ENCODE measurements at regions not wholly inside any gene's neighbourhood (a gene's known extent, or its start where the extent isn't known, plus 50 kb on each side); places are given as distances from the start of the nearest gene placed in this dataset.

DNA sequence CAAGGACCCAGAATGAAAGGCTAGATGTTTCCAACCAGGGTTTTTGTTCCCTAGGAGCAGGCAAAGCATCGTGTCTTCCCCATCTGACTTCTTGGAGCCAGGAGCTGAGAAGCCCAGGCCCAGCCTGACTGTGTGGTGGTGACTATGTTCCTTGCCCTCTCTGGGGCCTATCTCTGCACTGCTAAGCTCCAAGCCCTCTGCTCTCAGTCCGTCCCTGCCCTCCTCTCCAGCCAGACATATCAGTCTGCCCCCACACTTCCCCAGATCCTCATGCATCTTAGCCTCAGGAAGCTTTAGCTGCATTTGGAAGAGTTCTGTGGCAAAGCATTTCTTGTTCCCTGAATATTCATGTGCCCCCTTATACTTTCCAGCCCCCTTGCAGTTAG is 196.6 kb downstream of the CYP26B1 start:
- no peak for DNase-seq

DNA sequence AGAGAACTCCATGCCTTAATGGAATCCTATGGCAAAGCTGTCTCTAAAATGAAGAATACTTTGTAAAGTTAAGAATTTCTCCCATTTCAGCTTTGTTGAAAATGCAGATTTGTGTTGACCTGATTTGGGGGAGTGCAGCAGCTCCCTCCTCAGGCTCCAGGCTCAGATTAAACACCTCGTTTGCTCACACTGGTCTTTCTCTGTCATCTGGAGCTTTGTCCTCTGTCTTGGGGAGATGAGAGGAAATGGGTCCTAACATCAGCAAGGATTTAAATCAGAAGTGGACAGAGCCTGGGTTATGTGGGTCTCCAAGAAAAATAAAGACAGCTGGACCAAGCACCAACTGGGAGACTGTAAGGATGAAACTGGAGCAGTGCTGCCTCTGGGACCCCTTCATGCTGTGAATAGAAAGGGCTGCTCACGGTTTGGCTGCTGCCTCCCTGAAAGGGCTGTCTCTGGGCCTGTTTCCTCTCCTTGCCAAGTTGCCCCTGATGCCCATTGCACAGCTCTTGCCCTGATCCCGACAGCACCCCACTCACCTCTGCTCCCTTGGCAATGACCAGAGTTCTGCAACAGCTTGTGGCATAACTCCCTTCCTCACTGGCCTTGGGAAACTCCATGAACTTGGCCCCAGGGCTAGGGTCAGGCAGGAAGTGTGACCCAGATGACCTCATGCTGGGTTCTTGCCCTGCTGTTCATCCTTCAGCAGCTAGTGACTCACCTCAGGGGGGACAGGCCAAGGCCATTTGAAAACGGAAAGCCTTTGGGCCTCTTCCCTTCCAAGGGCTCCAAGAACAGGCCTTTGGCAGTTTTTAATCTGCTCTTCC is 197.2 kb downstream of the CYP26B1 start:
- no peak for DNase-seq

DNA sequence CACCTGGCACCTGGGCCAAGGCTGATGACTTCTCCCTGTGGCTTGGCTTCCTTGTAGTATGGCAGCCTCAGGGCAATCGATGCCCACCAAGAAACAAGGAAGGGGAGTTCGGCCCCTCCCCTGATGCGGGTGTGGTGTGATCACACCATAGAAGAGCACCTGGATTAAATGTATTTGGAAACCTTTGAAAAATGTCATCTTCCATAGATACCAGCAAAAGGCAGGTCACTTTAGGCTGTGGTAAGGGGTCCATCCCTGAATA is 198.2 kb downstream of the CYP26B1 start:
- no peak for DNase-seq

DNA sequence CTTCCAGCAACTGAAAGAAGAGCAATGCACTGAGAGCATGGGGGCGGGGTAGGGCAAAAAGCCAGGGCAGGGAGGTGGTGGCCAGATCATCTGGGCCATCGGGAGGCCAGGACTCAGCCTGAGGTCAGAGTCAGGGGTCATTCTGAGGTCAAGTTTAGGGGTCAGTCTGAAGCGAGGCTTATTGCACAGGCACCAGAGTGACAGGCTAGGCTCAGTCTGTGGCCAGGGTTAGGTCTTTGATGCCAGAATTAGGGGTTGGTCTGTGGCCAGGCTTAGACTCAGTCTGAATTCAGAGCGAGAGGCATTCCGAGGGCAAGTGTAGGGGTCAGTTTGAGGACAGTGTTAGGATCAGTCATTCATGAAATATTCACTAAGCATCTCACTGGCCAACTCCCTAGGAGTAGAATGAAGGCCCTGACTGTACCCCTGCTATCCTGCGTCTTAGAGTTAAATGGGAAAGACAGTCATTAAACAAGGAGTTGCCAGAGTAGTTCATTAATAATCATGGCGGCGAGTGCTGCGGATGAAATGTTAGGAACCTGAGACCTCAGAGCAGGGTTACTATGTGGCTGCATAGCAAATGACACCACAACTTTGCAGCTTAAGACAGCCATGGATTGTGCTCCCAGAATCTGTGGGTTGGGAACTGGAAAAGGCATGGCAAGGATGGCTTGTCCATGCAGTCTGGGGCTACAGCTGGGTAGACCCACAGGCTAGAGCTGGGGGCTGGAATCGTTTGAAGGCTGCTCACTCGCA is 198.7 kb downstream of the CYP26B1 start:
- DNase-seq, result no peak

DNA sequence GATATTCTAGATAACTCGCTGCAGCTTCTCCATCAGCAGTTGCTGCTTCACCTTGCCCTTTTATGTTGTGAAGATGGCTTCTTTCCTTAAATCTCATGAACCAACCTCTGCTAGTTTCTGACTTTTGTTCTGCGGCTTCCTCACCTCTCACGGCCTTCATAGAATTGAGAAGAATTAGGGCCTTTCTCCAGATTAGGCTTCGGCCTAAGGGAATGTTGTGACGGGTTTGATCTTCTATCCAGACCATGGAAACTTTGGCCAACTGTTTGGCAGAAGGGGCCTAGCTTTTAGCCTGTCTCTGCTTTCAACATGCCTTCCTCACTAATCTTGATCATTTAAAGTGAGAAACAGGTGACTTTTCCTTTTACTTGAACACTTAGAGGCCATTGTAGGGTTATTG is 199.9 kb downstream of the CYP26B1 start:
- DNase-seq, result no peak

DNA sequence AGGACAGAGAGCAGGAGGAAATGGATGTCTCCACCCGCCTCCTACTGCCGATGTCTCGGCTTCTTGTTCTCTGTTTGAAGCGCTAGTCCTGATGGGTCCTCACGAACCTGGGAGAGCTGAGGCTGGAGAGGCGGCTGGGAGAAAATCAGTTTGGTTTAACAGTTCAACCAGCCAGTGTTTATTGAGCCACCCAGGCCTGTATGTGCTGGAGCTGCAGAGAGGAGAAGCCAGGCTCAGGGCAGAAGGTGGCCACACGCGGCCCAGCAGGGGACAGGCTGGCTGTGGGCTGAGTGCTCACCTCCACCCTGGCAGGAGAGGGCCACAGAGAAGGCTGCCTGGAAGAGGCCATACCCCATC is 202.1 kb downstream of the CYP26B1 start:
- DNase-seq, result no peak

DNA sequence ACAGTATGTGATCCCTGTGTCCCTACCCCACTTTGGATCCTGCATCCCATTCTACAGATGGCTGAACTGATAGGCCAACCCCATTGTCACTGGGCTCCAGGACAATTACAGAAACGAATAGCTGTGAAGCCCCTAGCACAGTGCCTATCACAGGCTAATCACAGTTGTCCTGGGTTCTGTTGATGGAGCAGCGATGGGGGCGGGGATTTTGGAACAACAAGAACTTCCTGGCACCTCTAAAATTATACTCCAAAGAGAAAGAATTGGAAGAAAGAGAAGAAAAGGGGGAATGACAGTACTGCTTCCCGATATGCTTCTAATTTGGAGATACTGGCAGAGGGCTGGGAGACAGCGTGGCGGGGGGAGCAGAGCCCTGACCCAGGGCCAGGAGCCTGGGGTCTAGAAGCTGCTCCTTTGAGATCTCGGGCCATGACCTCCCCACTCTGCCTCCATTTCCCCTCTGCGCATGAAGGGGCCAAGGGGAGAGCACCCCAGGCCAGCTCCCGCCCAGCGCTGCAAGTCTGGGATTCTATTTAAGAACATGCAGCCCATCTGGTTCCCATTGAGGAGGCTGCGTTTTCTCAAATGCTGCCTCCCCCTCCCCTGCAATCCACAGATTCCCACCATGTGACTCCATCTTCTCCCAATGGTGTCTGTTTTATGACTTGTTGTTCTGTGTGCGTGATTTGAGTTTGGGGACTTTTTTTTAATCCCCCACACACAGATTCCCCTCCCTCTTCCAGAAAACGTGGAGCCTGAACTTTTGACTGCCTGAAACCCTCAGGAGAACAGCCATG is 202.7 kb downstream of the CYP26B1 start:
- no peak for DNase-seq

DNA sequence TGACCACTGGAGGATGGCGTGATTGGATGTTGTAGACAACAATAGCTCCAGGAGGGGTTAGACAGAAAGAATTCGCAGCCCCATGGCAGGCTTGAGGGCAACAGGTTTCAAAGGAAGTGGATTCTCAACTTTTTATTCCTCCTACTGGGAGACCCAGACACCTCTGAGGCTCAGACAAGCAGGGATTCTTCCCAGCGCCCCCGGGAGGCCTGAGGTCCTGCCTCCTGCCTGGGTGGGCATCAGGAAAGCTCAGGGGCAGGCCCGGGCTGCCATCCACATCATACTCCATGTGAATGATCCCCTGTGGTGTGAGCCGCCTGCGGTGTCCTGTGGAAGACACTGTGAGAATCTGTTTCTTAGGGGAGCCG is 203.5 kb downstream of the CYP26B1 start:
- DNase-seq, result no peak

DNA sequence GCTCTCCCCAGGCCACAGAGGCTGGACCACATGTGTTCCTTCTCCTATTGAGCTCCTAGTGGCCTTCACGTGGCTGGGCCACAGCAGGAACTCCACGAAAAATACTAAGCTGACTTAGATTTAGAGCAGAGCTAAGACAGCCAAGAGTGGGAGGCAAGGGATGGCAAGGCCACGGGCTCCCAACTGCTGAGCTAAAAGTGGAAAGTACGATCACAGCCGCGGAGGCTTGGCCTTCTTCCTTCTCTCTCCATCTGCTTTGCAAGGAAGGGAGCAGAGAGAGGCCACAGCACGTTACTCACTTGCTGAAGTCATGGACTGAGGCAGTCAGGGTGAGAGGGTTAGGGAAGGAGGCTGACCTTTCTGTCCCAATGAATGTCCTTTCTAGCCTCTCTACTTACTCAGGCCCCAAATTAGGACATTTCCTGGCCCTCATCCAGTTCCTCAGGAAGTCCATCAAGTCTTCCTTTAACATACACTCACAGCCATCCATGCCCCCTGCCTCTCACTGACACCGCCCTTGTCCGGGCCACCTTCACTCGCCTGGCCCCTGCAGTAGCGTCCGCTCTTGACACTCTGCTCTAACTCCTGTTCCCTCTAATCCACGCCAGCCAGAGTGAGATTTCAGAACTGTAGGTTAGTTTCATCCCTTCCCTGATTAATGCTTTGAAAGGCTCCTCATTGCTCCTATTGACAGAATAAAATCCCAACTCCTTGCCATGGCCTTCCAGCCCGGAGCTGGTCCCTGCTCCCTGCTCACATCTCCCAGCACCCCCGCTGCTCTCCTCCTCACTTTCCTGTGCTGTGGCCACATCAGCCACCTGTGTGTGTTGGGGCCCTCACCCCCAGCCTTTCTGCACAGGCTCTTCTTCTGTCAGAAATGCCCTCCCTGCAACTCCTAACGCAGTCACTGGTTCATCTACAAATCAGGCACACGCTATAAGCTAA is 204.2 kb downstream of the CYP26B1 start:
- DNase-seq, result no peak

DNA sequence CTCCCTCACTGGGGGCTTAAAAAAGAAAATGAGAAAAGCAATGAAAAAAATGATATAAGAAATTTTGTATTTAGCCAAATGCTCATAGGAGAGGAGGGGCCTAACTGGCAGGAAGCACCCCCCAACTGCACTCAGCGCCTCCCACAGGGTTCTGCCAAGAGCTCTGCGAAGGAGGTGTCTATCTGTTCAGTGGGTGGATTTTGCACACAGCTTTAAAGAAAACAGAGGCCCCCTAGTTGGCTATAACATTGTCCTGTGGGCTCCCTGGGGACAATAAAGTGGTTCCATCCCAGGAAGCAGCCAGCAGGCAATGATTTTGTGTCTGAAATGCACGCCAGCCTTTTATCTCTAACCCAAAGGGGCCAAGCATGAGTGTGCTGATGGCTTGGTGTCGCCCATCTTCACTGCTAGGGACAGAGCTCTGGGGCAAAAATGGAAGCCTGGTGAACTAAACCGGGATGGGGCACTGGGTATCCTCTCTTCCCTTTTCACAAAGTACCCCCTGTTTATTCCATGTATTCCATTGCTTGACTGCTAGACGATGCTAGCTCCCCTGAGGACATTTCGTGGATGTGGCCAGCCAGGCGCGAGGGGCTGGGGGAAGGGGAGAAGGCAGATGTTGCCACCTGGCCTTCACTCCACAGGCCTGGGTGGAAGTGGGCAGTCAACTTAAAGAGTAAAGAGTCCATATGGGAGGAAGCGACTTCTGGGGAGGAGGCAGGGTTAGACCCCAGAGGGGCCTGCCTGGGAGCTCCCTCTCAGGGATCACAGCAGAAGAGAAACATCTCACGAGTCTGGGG is 205.7 kb downstream of the CYP26B1 start:
- no peak for DNase-seq

DNA sequence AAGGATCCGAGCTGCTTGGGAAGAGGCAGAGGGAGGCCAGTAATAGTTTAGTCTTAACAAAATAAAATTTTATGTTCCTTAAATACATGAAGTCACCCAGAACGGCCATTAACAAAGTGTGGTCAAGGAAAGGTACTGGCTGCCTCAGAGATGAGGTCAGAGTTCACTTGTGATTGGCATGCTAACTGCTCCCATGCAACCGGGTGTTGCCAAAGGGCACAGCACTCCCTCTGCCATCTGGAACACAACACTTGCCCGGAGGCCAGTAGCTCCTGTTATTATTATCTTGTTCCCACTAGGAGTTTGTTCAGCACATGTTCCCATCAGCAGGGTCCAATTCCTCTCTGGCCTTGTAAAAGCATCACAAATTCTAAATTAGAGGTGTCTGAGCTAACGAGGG is 207.0 kb downstream of the CYP26B1 start:
- no peak for DNase-seq

DNA sequence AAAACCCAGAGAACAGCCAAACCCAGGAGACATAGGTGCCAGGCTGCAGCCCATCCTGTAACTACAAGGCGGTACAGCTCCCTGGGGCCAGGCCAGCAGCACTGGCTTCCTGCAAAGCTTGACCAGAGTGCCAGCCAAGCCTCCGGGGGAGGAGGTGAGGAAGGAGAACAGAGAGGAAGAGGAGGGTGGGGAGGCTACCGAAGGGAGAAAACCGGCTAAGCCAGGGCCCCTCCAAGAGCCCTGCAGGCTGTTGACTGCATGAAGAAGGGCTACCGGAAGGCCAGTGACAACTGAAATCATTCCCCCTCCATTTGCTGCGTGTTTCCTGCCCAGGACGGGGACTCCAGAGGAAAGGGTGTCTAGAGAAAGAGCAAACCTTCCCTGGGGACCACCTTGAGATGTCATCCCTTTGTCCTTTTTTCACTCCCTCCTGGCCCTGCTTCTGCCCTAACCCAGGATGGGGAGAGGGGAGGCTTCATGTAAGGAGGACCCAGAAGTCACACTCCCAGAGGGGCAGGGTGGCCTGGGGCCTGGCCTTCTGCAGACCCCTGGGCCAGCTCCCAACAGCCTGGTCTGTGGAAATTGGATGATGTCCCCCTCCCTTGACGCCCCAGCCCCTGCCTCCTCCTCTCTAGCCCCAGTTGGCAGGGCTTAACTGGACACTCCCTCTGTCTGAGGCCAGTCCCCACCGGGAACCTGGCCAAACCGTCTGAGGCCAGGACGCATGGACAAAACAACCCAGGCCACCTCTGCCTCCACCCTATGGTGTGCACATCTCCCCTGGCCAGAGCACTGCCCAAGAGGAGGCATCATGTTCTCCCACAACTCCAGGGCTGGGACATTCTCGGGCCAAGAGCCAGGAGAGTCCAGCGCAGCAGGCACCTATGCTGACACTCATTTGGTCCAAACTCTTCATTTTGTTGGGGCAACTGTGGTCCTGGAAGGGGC is 207.8 kb downstream of the CYP26B1 start:
- no peak for DNase-seq

DNA sequence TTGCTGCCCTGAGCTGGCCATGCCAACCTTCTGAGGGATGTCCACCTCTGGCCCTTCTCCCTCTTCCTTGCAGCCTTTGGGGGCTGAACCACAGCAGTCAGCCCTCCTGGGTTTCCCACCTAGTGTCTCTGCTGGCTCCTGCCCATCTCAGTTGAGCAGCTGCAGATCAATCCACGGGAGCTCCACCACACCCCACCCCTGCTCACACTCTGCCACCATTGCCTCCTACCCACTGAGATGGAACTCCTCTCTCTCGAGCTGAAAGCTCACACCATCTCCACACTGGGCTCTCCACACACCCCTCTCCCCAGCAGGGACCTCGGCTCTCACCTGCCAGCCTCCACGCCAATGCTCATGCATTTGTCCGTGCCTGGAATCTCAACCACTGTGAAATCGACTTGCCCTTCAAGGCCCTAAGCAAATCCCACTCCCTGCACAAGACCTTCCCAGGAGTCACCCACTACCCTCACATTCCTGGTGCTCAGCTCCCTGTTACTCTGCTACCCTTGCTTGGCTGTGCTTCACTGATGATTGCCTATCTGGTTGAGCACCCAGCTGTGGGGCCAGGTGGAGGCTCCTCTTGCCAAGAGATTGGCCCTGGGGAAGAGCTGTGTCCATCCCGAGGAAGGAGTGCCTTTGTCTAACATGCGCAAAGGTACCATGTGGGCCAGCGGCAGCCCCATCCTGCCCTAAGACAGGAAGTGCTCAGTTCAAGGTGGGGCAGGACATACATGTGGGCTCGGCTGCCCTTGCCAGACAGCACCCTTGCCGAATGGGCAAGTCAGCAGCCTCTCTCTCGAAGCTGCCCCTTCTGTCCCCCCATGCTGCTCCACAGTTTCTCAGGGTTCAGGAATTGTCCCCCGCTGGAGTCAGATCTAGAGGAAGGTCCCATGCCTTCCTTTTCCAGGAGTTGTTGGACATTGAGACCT is 208.7 kb downstream of the CYP26B1 start:
- DNase-seq, result no peak

DNA sequence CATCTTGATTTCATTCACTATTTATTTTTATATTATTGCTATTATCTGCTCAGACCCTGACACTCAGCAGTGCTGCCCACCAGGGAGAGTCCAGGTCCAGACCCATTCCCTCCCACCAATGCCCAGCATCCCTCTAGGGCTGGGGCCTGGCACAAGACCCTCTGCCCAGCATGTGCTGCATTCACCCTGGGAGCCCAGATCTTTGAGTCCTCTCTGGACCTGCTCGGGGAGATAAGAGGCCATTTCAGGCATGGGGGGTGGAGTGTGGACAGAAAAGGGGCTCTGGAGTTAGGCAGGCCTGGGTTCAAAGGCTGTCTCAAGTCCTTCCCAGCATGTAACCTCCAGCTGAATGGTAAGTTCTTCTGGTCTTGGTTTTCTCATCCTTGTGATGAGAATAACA is 209.6 kb downstream of the CYP26B1 start:
- no peak for DNase-seq

DNA sequence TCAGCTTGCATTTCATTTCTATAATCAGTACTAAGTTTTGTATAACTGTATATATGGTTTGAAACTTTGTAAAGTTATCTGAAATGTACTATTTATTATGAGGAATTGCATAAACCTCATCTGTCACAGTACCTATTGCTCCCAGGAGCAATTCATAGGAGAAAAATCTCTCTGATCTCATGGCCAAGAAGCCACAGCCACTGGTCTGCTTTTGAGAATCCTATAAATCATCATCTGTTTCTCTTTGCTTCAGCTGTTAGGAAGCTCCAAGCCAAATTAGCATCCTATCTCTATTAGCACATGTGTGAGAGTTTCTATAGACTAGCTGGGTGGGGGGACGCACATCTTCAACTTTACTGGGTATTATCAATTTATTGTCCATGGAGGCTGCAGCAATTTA is 210.3 kb downstream of the CYP26B1 start:
- no peak for DNase-seq

DNA sequence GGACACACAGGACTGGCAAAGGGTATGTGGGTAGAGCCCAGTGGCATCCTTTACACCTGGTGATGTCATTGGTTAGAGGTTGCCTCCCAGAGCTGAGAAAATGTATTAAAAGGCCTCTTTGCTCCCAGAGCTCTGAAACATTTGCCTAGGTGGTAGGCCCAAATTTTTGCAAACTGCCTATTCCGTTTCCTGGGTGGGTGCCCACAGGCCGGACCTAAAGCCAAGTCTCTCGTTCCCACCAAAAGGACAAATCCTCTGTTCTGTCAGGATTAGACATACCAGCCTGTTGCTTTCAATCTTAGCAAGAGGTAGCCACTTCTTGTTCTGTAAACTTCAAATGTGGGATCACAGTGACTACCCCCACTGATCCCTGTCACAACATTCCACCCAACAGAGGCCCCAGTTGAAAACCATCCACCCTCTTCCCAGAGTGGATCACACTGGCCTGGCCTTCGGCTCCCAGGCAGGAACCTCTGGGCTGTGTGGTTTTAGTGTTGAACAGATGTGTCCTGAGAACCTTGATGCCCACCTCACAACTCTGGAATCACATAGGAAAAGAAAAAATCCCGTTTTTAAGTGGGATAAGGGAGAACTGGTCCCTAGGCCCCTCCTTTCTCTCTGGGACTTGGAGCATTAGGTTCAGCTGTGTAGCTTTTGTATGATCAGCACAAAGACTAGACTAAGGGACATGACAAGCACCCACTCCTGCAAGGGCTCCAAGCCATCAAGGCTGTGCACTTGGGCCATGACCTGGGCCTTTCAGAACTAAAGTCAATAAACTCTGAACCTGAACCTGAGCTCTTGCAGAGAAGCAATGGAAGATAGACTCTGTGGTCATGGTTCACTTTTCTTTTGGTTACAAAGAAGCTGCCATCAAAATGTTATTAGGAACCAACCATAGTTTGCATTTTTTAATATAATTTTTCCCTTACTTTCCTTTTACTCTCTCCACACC is 211.3 kb downstream of the CYP26B1 start:
- DNase-seq, result peak in 1 of 2 experiments; percentile 2

DNA sequence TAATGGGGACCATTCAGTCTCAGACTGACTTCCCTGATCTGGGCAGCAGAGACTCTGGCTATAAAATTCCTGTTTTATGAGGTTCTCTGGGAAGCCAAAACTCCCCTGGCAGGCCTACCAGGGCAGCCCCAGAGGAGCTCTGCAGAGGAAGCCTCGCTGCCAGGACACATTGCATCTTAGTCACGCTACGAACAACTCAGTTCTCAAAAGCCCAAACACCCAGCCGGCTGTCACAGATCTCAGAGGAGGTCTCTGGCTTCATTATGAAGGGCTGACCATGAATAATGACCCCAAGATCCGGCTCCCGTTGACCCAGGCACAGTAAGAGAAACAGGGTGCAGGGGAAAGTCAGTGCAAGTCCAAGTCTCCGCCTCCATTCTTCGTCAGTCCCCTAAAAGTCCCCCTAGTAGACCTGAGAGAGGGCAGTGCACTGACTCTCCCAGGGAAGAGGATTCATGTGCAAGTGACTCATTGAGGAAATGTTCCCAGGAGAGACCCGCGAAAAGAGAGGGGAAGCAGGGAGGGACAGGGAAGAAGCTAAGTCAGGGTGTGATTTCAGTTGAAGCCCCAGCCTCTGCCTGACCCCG is 212.3 kb downstream of the CYP26B1 start:
- DNase-seq, result peak in 1 of 2 experiments; percentile 2
